GM18951 (cell line): ENCODE measurements at regions not wholly inside any gene's neighbourhood (a gene's known extent, or its start where the extent isn't known, plus 50 kb on each side); places are given as distances from the start of the nearest gene placed in this dataset.
"Not testable (repeated sequence)": the region's sequence is repeated elsewhere in the genome, so short reads cannot be mapped to it uniquely, and the experiment has no call there.

ENCODE experiments used
- POLR2A ChIP-seq: IDR thresholded peaks from 4 replicates; pipeline ENCODE4 v1.6.1; 2011; ENCODE audit warnings: mild to moderate bottlenecking; ENCODE audit not compliant: insufficient read length, insufficient read depth; ENCODE audit errors: extremely low read depth
- in situ Hi-C: fragments of 300-500 bp; cut with MboI; formaldehyde crosslinking; loops from one replicate; pipeline ENCODE4 v1.12.0; 2022; ENCODE audit warnings: low sequenced_read_pairs, mixed read lengths, inconsistent platforms; ENCODE audit not compliant: unreplicated experiment

GRCh38 chr3:26011276-26011675 is 221.4 kb downstream of the OXSM start:
- in situ Hi-C loops, result no loop called here
- no peak for TF ChIP-seq POLR2A

- TF ChIP-seq POLR2A, result no peak
- in situ Hi-C loops, result no loop called here
Observed at GRCh38 chr3:26012241-26012745, 222.4 kb downstream of the OXSM start.

GRCh38 chr3:26015752-26016151 is 225.9 kb downstream of the OXSM start:
- in situ Hi-C loops, result no loop called here
- TF ChIP-seq POLR2A, result no peak

GRCh38 chr3:26018889-26019288 is 229.0 kb downstream of the OXSM start:
- in situ Hi-C loops, result no loop called here
- no peak for TF ChIP-seq POLR2A

- in situ Hi-C loops, result not testable (repeated sequence)
Observed at GRCh38 chr3:26024206-26024605, 234.3 kb downstream of the OXSM start.

- in situ Hi-C loops, result no loop called here
Observed at GRCh38 chr3:26029321-26029720, 239.4 kb downstream of the OXSM start.

GRCh38 chr3:26042126-26042525 is 252.2 kb downstream of the OXSM start:
- in situ Hi-C loops, result not testable (repeated sequence)

More at GRCh38 chr3:26029321-26029720, 239.4 kb downstream of the OXSM start:
- TF ChIP-seq POLR2A, result no peak

GRCh38 chr3:26049951-26050350 is 260.1 kb downstream of the OXSM start:
- TF ChIP-seq POLR2A, result no peak
- in situ Hi-C loops, result no loop called here

GRCh38 chr3:26050776-26051175 is 260.9 kb downstream of the OXSM start:
- TF ChIP-seq POLR2A, result no peak
- in situ Hi-C loops, result no loop called here

GRCh38 chr3:26058901-26059321 is 269.0 kb downstream of the OXSM start:
- TF ChIP-seq POLR2A, result no peak
- in situ Hi-C loops, result no loop called here

GRCh38 chr3:26061947-26062346 is 272.1 kb downstream of the OXSM start:
- in situ Hi-C loops, result no loop called here
- TF ChIP-seq POLR2A, result no peak

- TF ChIP-seq POLR2A, result no peak
- in situ Hi-C loops, result no loop called here
Observed at GRCh38 chr3:26064297-26064696, 274.4 kb downstream of the OXSM start.

GRCh38 chr3:26068890-26069289 is 279.0 kb downstream of the OXSM start:
- in situ Hi-C loops, result no loop called here
- TF ChIP-seq POLR2A, result no peak

- in situ Hi-C loops, result no loop called here
Observed at GRCh38 chr3:26070854-26071253, 281.0 kb downstream of the OXSM start.

GRCh38 chr3:26074080-26074479 is 284.2 kb downstream of the OXSM start:
- TF ChIP-seq POLR2A, result no peak

More at GRCh38 chr3:26070854-26071253, 281.0 kb downstream of the OXSM start:
- no peak for TF ChIP-seq POLR2A

More at GRCh38 chr3:26074080-26074479, 284.2 kb downstream of the OXSM start:
- in situ Hi-C loops, result no loop called here
